Ishikawa (cell line): ENCODE measurements at regions not wholly inside any gene's neighbourhood (a gene's known extent, or its start where the extent isn't known, plus 50 kb on each side); places are given as distances from the start of the nearest gene placed in this dataset.

Experiments
- CEBPB ChIP-seq: IDR thresholded peaks from 2 replicates; pipeline ENCODE4 v1.6.1; 2012
- CREB1 ChIP-seq: IDR thresholded peaks from 2 replicates; pipeline ENCODE4 v1.6.1; 2012; ENCODE audit warnings: low read depth
- EGR1 ChIP-seq: IDR thresholded peaks from 2 replicates; pipeline ENCODE4 v1.6.1; 2012
- EP300 ChIP-seq: IDR thresholded peaks from 2 replicates; pipeline ENCODE4 v1.6.1; 2012; ENCODE audit warnings: borderline replicate concordance
- FOXM1 ChIP-seq: IDR thresholded peaks from 2 replicates; pipeline ENCODE4 v1.6.1; 2012; ENCODE audit warnings: low read depth, borderline replicate concordance
- NFIC ChIP-seq: IDR thresholded peaks from 2 replicates; pipeline ENCODE4 v1.6.1; 2012
- RAD21 ChIP-seq: IDR thresholded peaks from 2 replicates; pipeline ENCODE4 v1.6.1; 2012; ENCODE audit warnings: low read depth
- REST ChIP-seq: IDR thresholded peaks from 2 replicates; pipeline ENCODE4 v1.6.1; 2012; ENCODE audit warnings: low read depth, mild to moderate bottlenecking
- TAF1 ChIP-seq: IDR thresholded peaks from 2 replicates; pipeline ENCODE4 v1.6.1; 2012; ENCODE audit warnings: low read depth, mild to moderate bottlenecking
- TCF12 ChIP-seq: IDR thresholded peaks from 2 replicates; pipeline ENCODE4 v1.6.1; 2012; ENCODE audit warnings: low read depth
- TEAD4 ChIP-seq: IDR thresholded peaks from 2 replicates; pipeline ENCODE4 v1.6.1; 2012
- YY1 ChIP-seq: IDR thresholded peaks from 2 replicates; pipeline ENCODE4 v1.6.1; 2012; ENCODE audit warnings: low read depth
- ZBTB7A ChIP-seq: IDR thresholded peaks from 2 replicates; pipeline ENCODE4 v1.6.1; 2012; ENCODE audit warnings: low read depth
- TF ChIP-seq, protein P1 (sequence below): IDR thresholded peaks from 2 replicates; pipeline ENCODE4 v1.6.1; 2012
- TF ChIP-seq, protein P2 (sequence below): IDR thresholded peaks from 2 replicates; pipeline ENCODE4 v1.6.1; 2012

DNA sequence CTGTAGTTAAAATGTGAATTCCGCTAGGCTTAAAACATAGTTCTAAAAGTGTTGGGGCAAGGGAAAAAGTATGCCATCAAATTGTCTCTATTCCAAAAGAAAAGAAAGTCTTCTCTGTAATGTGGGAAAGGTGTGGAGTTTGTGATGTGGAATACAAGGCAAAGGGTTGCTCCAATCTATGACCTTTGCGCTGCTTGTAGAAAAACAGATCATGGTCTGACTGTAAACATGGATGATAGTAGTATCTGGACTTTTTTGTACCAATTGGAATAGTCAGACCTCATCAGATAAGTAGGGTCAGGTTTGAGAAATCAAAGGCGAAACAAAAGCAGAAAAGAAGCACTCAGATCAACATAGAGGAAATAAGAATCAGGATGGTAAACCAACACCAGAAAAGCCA, 372.3 kb downstream of the TFEC start:
- TF ChIP-seq, protein P1, sequence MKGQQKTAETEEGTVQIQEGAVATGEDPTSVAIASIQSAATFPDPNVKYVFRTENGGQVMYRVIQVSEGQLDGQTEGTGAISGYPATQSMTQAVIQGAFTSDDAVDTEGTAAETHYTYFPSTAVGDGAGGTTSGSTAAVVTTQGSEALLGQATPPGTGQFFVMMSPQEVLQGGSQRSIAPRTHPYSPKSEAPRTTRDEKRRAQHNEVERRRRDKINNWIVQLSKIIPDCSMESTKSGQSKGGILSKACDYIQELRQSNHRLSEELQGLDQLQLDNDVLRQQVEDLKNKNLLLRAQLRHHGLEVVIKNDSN, result no peak
- TF ChIP-seq EP300 (no peak), FOXM1 (no peak), CREB1 (no peak), YY1 (no peak), TEAD4 (no peak), RAD21 (no peak), NFIC (no peak), CEBPB (no peak), TCF12 (no peak), ZBTB7A (no peak), REST (no peak), TAF1 (no peak), EGR1 (no peak)
- TF ChIP-seq, protein P2, sequence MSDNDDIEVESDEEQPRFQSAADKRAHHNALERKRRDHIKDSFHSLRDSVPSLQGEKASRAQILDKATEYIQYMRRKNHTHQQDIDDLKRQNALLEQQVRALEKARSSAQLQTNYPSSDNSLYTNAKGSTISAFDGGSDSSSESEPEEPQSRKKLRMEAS, result no peak

- TF ChIP-seq EP300 (no peak), REST (no peak), ZBTB7A (no peak), TCF12 (no peak), CREB1 (no peak), FOXM1 (no peak), NFIC (no peak)
- TF ChIP-seq, protein P1, result no peak
- TF ChIP-seq, protein P2, result no peak
Observed at GRCh38 chr7:115654384-115655214, 376.0 kb downstream of the TFEC start.

DNA sequence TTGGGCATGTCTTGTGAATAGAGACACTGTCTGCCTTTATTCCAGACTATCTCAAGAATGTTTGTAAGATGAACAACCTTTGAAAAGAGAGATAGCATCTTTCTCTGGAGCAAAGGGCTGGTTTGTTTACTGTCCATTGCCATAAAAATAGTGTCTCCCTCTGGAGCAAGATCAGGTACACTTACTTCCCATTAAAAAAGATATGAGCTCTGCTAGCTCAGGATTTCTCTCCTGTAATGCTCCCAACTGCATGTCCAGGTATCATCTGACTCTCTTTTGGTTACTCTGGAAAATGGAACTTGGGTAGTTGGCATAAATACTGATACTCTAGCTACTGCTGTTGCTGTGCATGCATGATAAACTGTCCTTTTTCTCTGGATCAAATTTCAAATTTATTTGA, 381.1 kb downstream of the TFEC start:
- TF ChIP-seq CREB1 (no peak), YY1 (no peak), TAF1 (no peak), TEAD4 (no peak), FOXM1 (no peak), EP300 (no peak), REST (no peak), RAD21 (no peak), CEBPB (no peak), NFIC (no peak), ZBTB7A (no peak), EGR1 (no peak), TCF12 (no peak)
- TF ChIP-seq, protein P2, result no peak
- TF ChIP-seq, protein P1, result no peak
